DND-41 (cell line): ENCODE measurements at regions not wholly inside any gene's neighbourhood (a gene's known extent, or its start where the extent isn't known, plus 50 kb on each side); places are given as distances from the start of the nearest gene placed in this dataset.

ENCODE experiments used
- ATAC-seq: fragments of 200-7000 bp; cut with Tn5 transposase; 3 replicates; pipeline ENCODE4 v1.9.1; 2021; ENCODE audit warnings: low read depth; ENCODE audit not compliant: insufficient read depth
- DNase-seq: peaks from one replicate; pipeline ENCODE4 v3.0.0-alpha.2; 2020
- H2AFZ ChIP-seq: 2 replicates; pipeline ENCODE4 v1.6.0; 2012; ENCODE audit warnings: low read depth, low read length
- H3K27ac ChIP-seq: 2 replicates; pipeline ENCODE4 v1.5.1; 2012; ENCODE audit warnings: low read length, inconsistent platforms
- H3K27me3 ChIP-seq: fragments of 200-600 bp; sonication (generic); 2 replicates; pipeline ENCODE4 v1.6.0; 2012; ENCODE audit warnings: low read length, mild to moderate bottlenecking, inconsistent platforms; ENCODE audit not compliant: insufficient read depth, poor library complexity
- H3K36me3 ChIP-seq: 2 replicates; pipeline ENCODE4 v1.5.1; 2012; ENCODE audit warnings: low read length, inconsistent platforms; ENCODE audit not compliant: insufficient read depth
- H3K4me1 ChIP-seq: 2 replicates; pipeline ENCODE4 v1.5.1; 2012; ENCODE audit warnings: mild to moderate bottlenecking, low read length; ENCODE audit not compliant: insufficient read depth
- H3K4me2 ChIP-seq: 2 replicates; pipeline ENCODE4 v1.6.0; 2012; ENCODE audit warnings: mild to moderate bottlenecking, moderate library complexity, low read length, inconsistent platforms; ENCODE audit not compliant: insufficient read depth
- H3K4me3 ChIP-seq, 2 experiments: fragments of 200-600 bp in 1 of 2; shearing (Covaris generic) in 1 of 2; 2 replicates each; pipeline ENCODE4 v1.5.1; 2012 to 2016; ENCODE audit warnings: inconsistent platforms in 2 of 2, low read length in 2 of 2, mild to moderate bottlenecking in 2 of 2, low read depth in 1 of 2, moderate library complexity in 1 of 2
- H3K79me2 ChIP-seq: 2 replicates; pipeline ENCODE4 v1.6.0; 2012; ENCODE audit warnings: low read length, inconsistent platforms; ENCODE audit not compliant: insufficient read depth
- H3K9ac ChIP-seq: 2 replicates; pipeline ENCODE4 v1.6.0; 2012; ENCODE audit warnings: low read depth, mild to moderate bottlenecking, inconsistent platforms, low read length, moderate library complexity
- H3K9me3 ChIP-seq: 2 replicates; pipeline ENCODE4 v1.5.1; 2012; ENCODE audit warnings: low read length, moderate library complexity, mild to moderate bottlenecking, inconsistent platforms; ENCODE audit not compliant: insufficient read depth, severe bottlenecking
- H4K20me1 ChIP-seq: 2 replicates; pipeline ENCODE4 v1.6.0; 2012; ENCODE audit warnings: low read length; ENCODE audit not compliant: insufficient read depth
- CTCF ChIP-seq: IDR thresholded peaks from 2 replicates; pipeline ENCODE4 v1.5.1; 2012; ENCODE audit warnings: borderline replicate concordance, low read length, moderate library complexity, mild to moderate bottlenecking; ENCODE audit not compliant: poor library complexity, severe bottlenecking; ENCODE audit errors: extremely low read depth
- EZH2 ChIP-seq: IDR thresholded peaks from 3 replicates; pipeline ENCODE4 v1.6.1; 2012; ENCODE audit warnings: borderline replicate concordance, low read depth, mild to moderate bottlenecking, moderate library complexity, low read length, inconsistent platforms; ENCODE audit not compliant: severe bottlenecking

- Histone ChIP-seq H3K4me2 (no peak overlapping the region), H3K36me3 (no peaks in the 10 kb centered on the region), H3K4me3 (no peak overlapping the region), H3K9me3 (no peaks in the 10 kb centered on the region), H2AFZ (no peak overlapping the region), H3K79me2 (no peaks in the 10 kb centered on the region), H3K27ac (no peak overlapping the region), H3K9ac (no peak overlapping the region), H3K27me3 (no peaks in the 10 kb centered on the region), H3K4me1 (no peaks in the 10 kb centered on the region), H4K20me1 (no peaks in the 10 kb centered on the region)
- ATAC-seq (no peak), DNase-seq (no peak)
- TF ChIP-seq EZH2 (no peak), CTCF (no peak)
Measured at GRCh38 chr22:47533961-47534803, 771.7 kb downstream of the TBC1D22A start.

GRCh38 chr22:47517062-47517461, 754.6 kb downstream of the TBC1D22A start:
- H3K4me3 ChIP-seq: no peak overlapping the region
- H3K4me1 ChIP-seq: no peaks in the 10 kb centered on the region
- H4K20me1 ChIP-seq: no peaks in the 10 kb centered on the region
- peaks cover 3% of the 10 kb centered on the region for H3K27me3 ChIP-seq
- DNase-seq (no peak), ATAC-seq (no peak)
- H3K9me3 ChIP-seq: no peaks in the 10 kb centered on the region
- H3K27ac ChIP-seq: no peak overlapping the region
- TF ChIP-seq CTCF (no peak), EZH2 (no peak)
- no peak overlapping the region for H2AFZ ChIP-seq
- H3K36me3 ChIP-seq: no peaks in the 10 kb centered on the region
- no peaks in the 10 kb centered on the region for H3K79me2 ChIP-seq
- H3K9ac ChIP-seq: no peak overlapping the region
- H3K4me2 ChIP-seq: no peak overlapping the region

GRCh38 chr22:47515384-47516125, 753.1 kb downstream of the TBC1D22A start:
- no peak for ATAC-seq

More at GRCh38 chr22:47515384-47516125, 753.1 kb downstream of the TBC1D22A start:
- Histone ChIP-seq H3K4me2 (no peak overlapping the region), H2AFZ (no peak overlapping the region; the same call in 1 of the 2 replicates), H4K20me1 (no peaks in the 10 kb centered on the region), H3K36me3 (no peaks in the 10 kb centered on the region), H3K9me3 (no peaks in the 10 kb centered on the region), H3K9ac (no peak overlapping the region), H3K79me2 (no peaks in the 10 kb centered on the region), H3K4me1 (no peaks in the 10 kb centered on the region), H3K27ac (no peak overlapping the region), H3K4me3 (no peak overlapping the region), H3K27me3 (peaks cover 3% of the 10 kb centered on the region)
- TF ChIP-seq CTCF: peak; percentile 30
- no peak for TF ChIP-seq EZH2
- DNase-seq: no peak
